Activated CD4-positive, alpha-beta memory T cell treated with anti-CD3 and anti-CD28 coated beads, Interleukin-2, amount 10 ng/mL, durations not matched to agents 7 days and 5 days (primary cell): ENCODE measurements at regions not wholly inside any gene's neighbourhood (a gene's known extent, or its start where the extent isn't known, plus 50 kb on each side); places are given as distances from the start of the nearest gene placed in this dataset.

Experiments used
- CTCF ChIA-PET: fragments of 350-600 bp; sonication (Branson Sonifier 250); formaldehyde crosslinking; loops from one replicate; lab custom pipeline; 2021; ENCODE audit warnings: antibody characterized with exemption, inconsistent platforms; lab: Charles Lee
- POLR2A ChIA-PET: fragments of 350-600 bp; sonication (Branson Sonifier 250); formaldehyde crosslinking; loops from one replicate; lab custom pipeline; 2021; ENCODE audit warnings: antibody characterized with exemption; lab: Charles Lee
- DNase-seq: peaks from one replicate; pipeline ENCODE4 v3.0.0-alpha.2; 2020
- H3K27ac Mint-ChIP-seq: one replicate; pipeline ENCODE4 v1.8.0; 2021; ENCODE audit warnings: mild to moderate bottlenecking, mixed read lengths
- H3K27me3 Mint-ChIP-seq: one replicate; pipeline ENCODE4 v1.8.0; 2021; ENCODE audit warnings: mixed read lengths
- H3K36me3 Mint-ChIP-seq: one replicate; pipeline ENCODE4 v1.8.0; 2021; ENCODE audit warnings: low read depth, mixed read lengths
- H3K4me1 Mint-ChIP-seq: one replicate; pipeline ENCODE4 v1.8.0; 2021; ENCODE audit warnings: mixed read lengths
- H3K4me3 Mint-ChIP-seq: one replicate; pipeline ENCODE4 v1.8.0; 2021; ENCODE audit warnings: mild to moderate bottlenecking, mixed read lengths
- H3K9me3 Mint-ChIP-seq: one replicate; pipeline ENCODE4 v1.8.0; 2021; ENCODE audit warnings: mixed read lengths

GRCh38 chr1:208858738-208859137 is 614.6 kb upstream of the PLXNA2 start:
- Mint-ChIP-seq H3K27me3 (no peaks in the 10 kb centered on the region), H3K36me3 (no peaks in the 10 kb centered on the region), H3K27ac (no peak overlapping the region), H3K4me1 (no peaks in the 10 kb centered on the region), H3K4me3 (no peak overlapping the region), H3K9me3 (no peaks in the 10 kb centered on the region)
- CTCF ChIA-PET: no interaction called here
- POLR2A ChIA-PET: no interaction called here
- no peak for DNase-seq

GRCh38 chr1:208864366-208864965 is 620.3 kb upstream of the PLXNA2 start:
- Mint-ChIP-seq H3K9me3 (no peaks in the 10 kb centered on the region), H3K27me3 (no peaks in the 10 kb centered on the region), H3K4me3 (no peak overlapping the region), H3K4me1 (no peaks in the 10 kb centered on the region), H3K36me3 (no peaks in the 10 kb centered on the region), H3K27ac (no peak overlapping the region)
- ChIA-PET POLR2A (no interaction called here), CTCF (no interaction called here)
- no peak for DNase-seq

GRCh38 chr1:208866386-208866955 is 622.3 kb upstream of the PLXNA2 start:
- no peak overlapping the region for H3K27ac Mint-ChIP-seq
- ChIA-PET CTCF (no interaction called here), POLR2A (no interaction called here)
- no peaks in the 10 kb centered on the region for H3K36me3 Mint-ChIP-seq
- H3K4me1 Mint-ChIP-seq: no peaks in the 10 kb centered on the region
- H3K9me3 Mint-ChIP-seq: peaks cover 2% of the 10 kb centered on the region
- no peak for DNase-seq
- H3K27me3 Mint-ChIP-seq: no peaks in the 10 kb centered on the region
- no peak overlapping the region for H3K4me3 Mint-ChIP-seq

GRCh38 chr1:208868554-208868953 is 624.4 kb upstream of the PLXNA2 start:
- no peak overlapping the region for H3K27ac Mint-ChIP-seq
- H3K27me3 Mint-ChIP-seq: no peaks in the 10 kb centered on the region
- peaks cover 2% of the 10 kb centered on the region for H3K9me3 Mint-ChIP-seq
- no peaks in the 10 kb centered on the region for H3K36me3 Mint-ChIP-seq
- CTCF ChIA-PET: no interaction called here
- H3K4me3 Mint-ChIP-seq: no peak overlapping the region
- H3K4me1 Mint-ChIP-seq: no peaks in the 10 kb centered on the region
- POLR2A ChIA-PET: no interaction called here
- no peak for DNase-seq

- H3K27ac Mint-ChIP-seq: no peak overlapping the region
- no peaks in the 10 kb centered on the region for H3K4me1 Mint-ChIP-seq
- no peaks in the 10 kb centered on the region for H3K27me3 Mint-ChIP-seq
- ChIA-PET POLR2A (no interaction called here), CTCF (no interaction called here)
- no peaks in the 10 kb centered on the region for H3K36me3 Mint-ChIP-seq
- DNase-seq: no peak
- H3K9me3 Mint-ChIP-seq: no peaks in the 10 kb centered on the region
- H3K4me3 Mint-ChIP-seq: no peak overlapping the region
Observed at GRCh38 chr1:208874915-208875314, 630.7 kb upstream of the PLXNA2 start.

- no peaks in the 10 kb centered on the region for H3K36me3 Mint-ChIP-seq
- no peaks in the 10 kb centered on the region for H3K9me3 Mint-ChIP-seq
- ChIA-PET CTCF (no interaction called here), POLR2A (no interaction called here)
- H3K27me3 Mint-ChIP-seq: no peaks in the 10 kb centered on the region
- no peak overlapping the region for H3K27ac Mint-ChIP-seq
- no peaks in the 10 kb centered on the region for H3K4me1 Mint-ChIP-seq
- no peak for DNase-seq
- no peak overlapping the region for H3K4me3 Mint-ChIP-seq
Observed at GRCh38 chr1:208879022-208879421, 634.8 kb upstream of the PLXNA2 start.

- DNase-seq: no peak
- H3K4me1 Mint-ChIP-seq: no peaks in the 10 kb centered on the region
- POLR2A ChIA-PET: no interaction called here
- H3K4me3 Mint-ChIP-seq: no peak overlapping the region
- CTCF ChIA-PET: no interaction called here
- no peaks in the 10 kb centered on the region for H3K27me3 Mint-ChIP-seq
- H3K9me3 Mint-ChIP-seq: no peaks in the 10 kb centered on the region
- no peak overlapping the region for H3K27ac Mint-ChIP-seq
- H3K36me3 Mint-ChIP-seq: no peaks in the 10 kb centered on the region
Observed at GRCh38 chr1:208880433-208881100, 636.4 kb upstream of the PLXNA2 start.

GRCh38 chr1:208885060-208885459 is 640.9 kb upstream of the PLXNA2 start:
- Mint-ChIP-seq H3K4me1 (no peaks in the 10 kb centered on the region), H3K27me3 (peaks cover 1% of the 10 kb centered on the region)
- CTCF ChIA-PET: interaction anchor here (0.6 kb wide), 1 partner anchor 1356 kb away, joined by 3 read pairs; no protein-coding TSS in a partner anchor

GRCh38 chr1:208885650-208886049 is 641.5 kb upstream of the PLXNA2 start:
- Mint-ChIP-seq H3K27ac (no peak overlapping the region), H3K4me3 (no peak overlapping the region), H3K4me1 (no peaks in the 10 kb centered on the region), H3K27me3 (peaks cover 1% of the 10 kb centered on the region), H3K36me3 (no peaks in the 10 kb centered on the region), H3K9me3 (no peaks in the 10 kb centered on the region)
- ChIA-PET CTCF (no interaction called here), POLR2A (no interaction called here)
- DNase-seq: no peak

More at GRCh38 chr1:208885060-208885459, 640.9 kb upstream of the PLXNA2 start:
- H3K36me3 Mint-ChIP-seq: no peaks in the 10 kb centered on the region
- H3K9me3 Mint-ChIP-seq: no peaks in the 10 kb centered on the region
- no peak overlapping the region for H3K27ac Mint-ChIP-seq
- no peak overlapping the region for H3K4me3 Mint-ChIP-seq
- POLR2A ChIA-PET: no interaction called here
- no peak for DNase-seq

GRCh38 chr1:208888376-208888775 is 644.2 kb upstream of the PLXNA2 start:
- Mint-ChIP-seq H3K4me3 (no peak overlapping the region), H3K4me1 (no peaks in the 10 kb centered on the region), H3K9me3 (no peaks in the 10 kb centered on the region), H3K27ac (no peak overlapping the region), H3K27me3 (peaks cover 1% of the 10 kb centered on the region), H3K36me3 (no peaks in the 10 kb centered on the region)
- POLR2A ChIA-PET: no interaction called here
- CTCF ChIA-PET: no interaction called here
- DNase-seq: no peak

- ChIA-PET CTCF (no interaction called here), POLR2A (no interaction called here)
- no peaks in the 10 kb centered on the region for H3K4me1 Mint-ChIP-seq
- H3K4me3 Mint-ChIP-seq: no peak overlapping the region
- no peaks in the 10 kb centered on the region for H3K27me3 Mint-ChIP-seq
- no peak for DNase-seq
- H3K27ac Mint-ChIP-seq: no peak overlapping the region
- H3K36me3 Mint-ChIP-seq: no peaks in the 10 kb centered on the region
- no peaks in the 10 kb centered on the region for H3K9me3 Mint-ChIP-seq
Observed at GRCh38 chr1:208892147-208892546, 648.0 kb upstream of the PLXNA2 start.

GRCh38 chr1:208893251-208893650 is 649.1 kb upstream of the PLXNA2 start:
- DNase-seq: no peak
- POLR2A ChIA-PET: no interaction called here
- Mint-ChIP-seq H3K4me3 (no peak overlapping the region), H3K4me1 (no peaks in the 10 kb centered on the region), H3K36me3 (no peaks in the 10 kb centered on the region), H3K27ac (no peak overlapping the region), H3K27me3 (no peaks in the 10 kb centered on the region), H3K9me3 (no peaks in the 10 kb centered on the region)
- CTCF ChIA-PET: no interaction called here

- Mint-ChIP-seq H3K27me3 (no peaks in the 10 kb centered on the region), H3K4me3 (no peak overlapping the region), H3K4me1 (no peaks in the 10 kb centered on the region), H3K9me3 (no peaks in the 10 kb centered on the region), H3K27ac (no peak overlapping the region), H3K36me3 (no peaks in the 10 kb centered on the region)
- no peak for DNase-seq
- ChIA-PET CTCF (no interaction called here), POLR2A (no interaction called here)
Observed at GRCh38 chr1:208895181-208895580, 651.0 kb upstream of the PLXNA2 start.

- Mint-ChIP-seq H3K4me1 (no peaks in the 10 kb centered on the region), H3K9me3 (no peaks in the 10 kb centered on the region)
- CTCF ChIA-PET: no interaction called here
Observed at GRCh38 chr1:208895820-208896219, 651.6 kb upstream of the PLXNA2 start.

More at GRCh38 chr1:208895820-208896219, 651.6 kb upstream of the PLXNA2 start:
- Mint-ChIP-seq H3K27me3 (no peaks in the 10 kb centered on the region), H3K36me3 (no peaks in the 10 kb centered on the region), H3K4me3 (no peak overlapping the region), H3K27ac (no peak overlapping the region)
- POLR2A ChIA-PET: no interaction called here
- DNase-seq: no peak
